Keratinocyte (primary cell): ENCODE measurements at regions not wholly inside any gene's neighbourhood (a gene's known extent, or its start where the extent isn't known, plus 50 kb on each side); places are given as distances from the start of the nearest gene placed in this dataset.

Experiments
- DNase-seq: peaks from one replicate; pipeline ENCODE4 v3.0.0-alpha.2; 2011; ENCODE audit warnings: low read depth, missing footprints, low spot score
- FAIRE-seq: peaks from 2 replicates; lab custom pipeline; 2011; peaks lifted over from hg19 to GRCh38; lab: Jason Lieb, UNC
- H2AFZ ChIP-seq: 2 replicates; pipeline ENCODE4 v1.6.0; 2012; ENCODE audit warnings: low read length, control low read depth, inconsistent platforms; ENCODE audit not compliant: control insufficient read depth
- H3K27ac ChIP-seq: 2 replicates; pipeline ENCODE4 v1.5.1; 2011; ENCODE audit warnings: low read length; ENCODE audit not compliant: control insufficient read depth, insufficient read depth
- H3K27me3 ChIP-seq: 3 replicates; pipeline ENCODE4 v1.6.0; 2011; ENCODE audit warnings: low read length; ENCODE audit not compliant: control insufficient read depth, insufficient read depth; ENCODE audit errors: extremely low read depth
- H3K36me3 ChIP-seq, 2 experiments: 2 replicates in 1 of 2; 3 replicates in 1 of 2; pipeline ENCODE4 v1.5.1; 2011; ENCODE audit warnings: low read length in 2 of 2, mild to moderate bottlenecking in 1 of 2; ENCODE audit not compliant: control insufficient read depth in 2 of 2, insufficient read depth in 2 of 2; ENCODE audit errors: extremely low read depth in 1 of 2
- H3K4me1 ChIP-seq: 3 replicates; pipeline ENCODE4 v1.5.1; 2011; ENCODE audit warnings: low read length; ENCODE audit not compliant: control insufficient read depth, insufficient read depth; ENCODE audit errors: extremely low read depth
- H3K4me2 ChIP-seq: 3 replicates; pipeline ENCODE4 v1.6.0; 2011; ENCODE audit warnings: low read depth, low read length; ENCODE audit not compliant: control insufficient read depth, insufficient read depth; ENCODE audit errors: extremely low read depth
- H3K4me3 ChIP-seq, 3 experiments: fragments of 200-600 bp in 1 of 3; sonication (generic) in 1 of 3; 2 replicates in 2 of 3; 3 replicates in 1 of 3; pipeline ENCODE4 v1.5.1; 2011 to 2016; ENCODE audit warnings: low read length in 3 of 3, mild to moderate bottlenecking in 3 of 3, control low read depth in 2 of 3, inconsistent platforms in 1 of 3, low read depth in 1 of 3, mixed read lengths in 1 of 3, mixed run types in 1 of 3, moderate library complexity in 1 of 3; ENCODE audit not compliant: control insufficient read depth in 2 of 3, insufficient read depth in 2 of 3; ENCODE audit errors: extremely low read depth in 1 of 3
- H3K79me2 ChIP-seq: 2 replicates; pipeline ENCODE4 v1.6.0; 2012; ENCODE audit warnings: low read length; ENCODE audit not compliant: control insufficient read depth, insufficient read depth
- H3K9ac ChIP-seq: 3 replicates; pipeline ENCODE4 v1.6.0; 2011; ENCODE audit warnings: low read length; ENCODE audit not compliant: control insufficient read depth, insufficient read depth; ENCODE audit errors: extremely low read depth
- H3K9me1 ChIP-seq: 3 replicates; pipeline ENCODE4 v1.6.0; 2011; ENCODE audit warnings: low read length; ENCODE audit not compliant: control insufficient read depth, insufficient read depth; ENCODE audit errors: extremely low read depth
- H3K9me3 ChIP-seq: 2 replicates; pipeline ENCODE4 v1.5.1; 2012; ENCODE audit warnings: low read depth, low read length; ENCODE audit not compliant: control insufficient read depth
- H4K20me1 ChIP-seq: 3 replicates; pipeline ENCODE4 v1.6.0; 2011; ENCODE audit warnings: low read length; ENCODE audit not compliant: control insufficient read depth, insufficient read depth; ENCODE audit errors: extremely low read depth
- CTCF ChIP-seq, 3 experiments: IDR thresholded peaks in 1 of 3; conservative IDR thresholded peaks in 1 of 3; optimal IDR thresholded peaks in 1 of 3; 2 replicates in 2 of 3; 3 replicates in 1 of 3; pipeline versions ENCODE3 to v1.5.1; 2011; ENCODE audit warnings: low read length in 3 of 3, mild to moderate bottlenecking in 3 of 3, moderate library complexity in 2 of 3, control low read depth in 1 of 3, inconsistent platforms in 1 of 3; ENCODE audit not compliant: insufficient read depth in 2 of 3; ENCODE audit errors: extremely low read depth in 1 of 3
- EZH2 ChIP-seq: IDR thresholded peaks from one replicate; pipeline ENCODE4 v1.6.1; 2012; ENCODE audit warnings: inconsistent platforms, mild to moderate bottlenecking, low read length, moderate library complexity
- dilution Hi-C: fragments of 300-500 bp; cut with MboI; formaldehyde crosslinking; loops from one replicate; pipeline ENCODE4 v1.7.0; 2020; ENCODE audit warnings: low sequenced_read_pairs; ENCODE audit not compliant: extremely low pct_ligation_motif_present

GRCh38 chr12:107610021-107610859, 75.4 kb upstream of the PWP1 start:
- Histone ChIP-seq H3K9me3 (no peaks in the 10 kb centered on the region), H4K20me1 (no peaks in the 10 kb centered on the region), H3K27ac (no peak overlapping the region), H3K9ac (no peak overlapping the region), H3K4me3 (no peak overlapping the region), H3K79me2 (no peaks in the 10 kb centered on the region), H3K4me2 (no peak overlapping the region), H3K4me1 (peaks cover 5% of the 10 kb centered on the region), H3K9me1 (no peaks in the 10 kb centered on the region), H3K27me3 (no peaks in the 10 kb centered on the region), H3K36me3 (no peaks in the 10 kb centered on the region), H2AFZ (no peak overlapping the region)
- FAIRE-seq (no peak), DNase-seq (no peak)
- TF ChIP-seq EZH2 = no peak
- TF ChIP-seq CTCF (optimal IDR thresholded peaks at IDR 0.05 in 1 of 3, IDR thresholded peaks at IDR 0.05 in 1 of 3, conservative IDR thresholded peaks at IDR 0.05 in 1 of 3; ENCODE audit: extremely low read depth in 1 of 3, insufficient read depth in 2 of 3, low read length in 3 of 3) = peak; percentile 59 to 77 (median 64)
- dilution Hi-C loops = no loop called here

- Histone ChIP-seq H3K27ac (no peak overlapping the region), H3K9me3 (no peaks in the 10 kb centered on the region), H3K4me2 (no peak overlapping the region), H3K36me3 (no peaks in the 10 kb centered on the region), H3K9ac (no peak overlapping the region), H4K20me1 (no peaks in the 10 kb centered on the region), H3K79me2 (no peaks in the 10 kb centered on the region), H3K4me1 (peaks cover 5% of the 10 kb centered on the region), H2AFZ (no peak overlapping the region), H3K4me3 (no peak overlapping the region), H3K27me3 (no peaks in the 10 kb centered on the region), H3K9me1 (no peaks in the 10 kb centered on the region)
- no peak for DNase-seq
- no peak for FAIRE-seq
- dilution Hi-C loops = no loop called here
- TF ChIP-seq EZH2 (no peak), CTCF (optimal IDR thresholded peaks at IDR 0.05 in 1 of 3, IDR thresholded peaks at IDR 0.05 in 1 of 3, conservative IDR thresholded peaks at IDR 0.05 in 1 of 3; ENCODE audit: extremely low read depth in 1 of 3, insufficient read depth in 2 of 3, low read length in 3 of 3) (no peak)
Measured at GRCh38 chr12:107612508-107612907, 73.1 kb upstream of the PWP1 start.
